ENCODE measurements at regions not wholly inside any gene's neighbourhood (a gene's known extent, or its start where the extent isn't known, plus 50 kb on each side); places are given as distances from the start of the nearest gene placed in this dataset.

DNA sequence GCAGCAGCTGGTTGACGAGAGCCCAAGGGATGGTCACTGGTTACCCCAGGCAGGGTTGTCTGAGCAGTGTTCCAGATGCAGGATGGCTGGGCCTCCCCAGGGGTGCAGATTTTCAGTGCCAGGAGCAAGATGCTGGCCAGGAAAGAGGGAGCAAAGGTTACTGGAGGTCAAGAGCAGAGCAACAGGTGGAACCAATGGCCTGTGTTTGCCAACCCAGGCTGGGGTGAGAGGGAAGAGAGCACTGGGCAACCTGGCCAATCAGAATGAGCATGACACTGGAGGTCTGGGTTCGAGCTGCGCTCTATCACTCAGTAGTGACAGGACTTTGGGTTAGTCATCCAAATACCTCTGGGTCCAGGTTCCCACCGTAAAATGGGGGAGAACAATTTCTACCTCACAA, 90.6 kb upstream of the TLE3 start:
- no TSS peak for BruUV-seq (replicated peaks)
- ChIA-PET POLR2A (ENCODE audit: unreplicated experiment) (no interaction called here), CTCF (no interaction called here)
- Histone ChIP-seq H3K79me1 (ENCODE audit: low read depth in 1 of 2, low read length in 2 of 2) (no peaks in the 10 kb centered on the region), H3K23ac (ENCODE audit: low read depth, low read length) (no peak overlapping the region), H3K56ac (ENCODE audit: extremely low read depth, insufficient read depth, low read length) (no peak overlapping the region), H3K9ac (ENCODE audit: low read depth, low read length) (no peak overlapping the region), H3K14ac (replicated peaks; ENCODE audit: low read depth, low read length) (no peak overlapping the region), H2AK5ac (ENCODE audit: low read depth, low read length) (no peak overlapping the region), H4K8ac (ENCODE audit: low read depth in 2 of 2, low read length in 2 of 2) (no peak overlapping the region), H3K27me3 (ENCODE audit: control insufficient read depth, insufficient read depth, low read length) (peaks cover 50% of the 10 kb centered on the region), H2BK20ac (ENCODE audit: low read depth, low read length) (no peak overlapping the region), H4K20me1 (ENCODE audit: insufficient read depth, low read length) (no peaks in the 10 kb centered on the region), H3K4me3 (ENCODE audit: insufficient read depth, low read depth, low read length) (no peak overlapping the region), H3K27ac (ENCODE audit: insufficient read depth, low read length) (no peak overlapping the region), H4K5ac (ENCODE audit: low read depth, low read length) (no peak overlapping the region), H3K4ac (ENCODE audit: low read depth, low read length) (no peak overlapping the region), H4K91ac (ENCODE audit: insufficient read depth, low read depth, low read length) (no peak overlapping the region), H2AK9ac (replicated peaks; ENCODE audit: low read depth, low read length, poor library complexity) (no peak overlapping the region), H2BK5ac (ENCODE audit: low read depth, low read length, poor library complexity, severe bottlenecking) (no peak overlapping the region), H3K4me2 (ENCODE audit: low read depth, low read length) (no peak overlapping the region), H2BK120ac (ENCODE audit: low read depth, low read length) (no peak overlapping the region), H2AFZ (replicated peaks; ENCODE audit: low read length, poor library complexity) (no peak overlapping the region), H3K9me1 (ENCODE audit: insufficient read depth, low read length) (no peaks in the 10 kb centered on the region), H3K9me3 (ENCODE audit: control insufficient read depth, insufficient read depth, low read length) (peaks cover 6% of the 10 kb centered on the region), H2BK15ac (ENCODE audit: low read depth, low read length) (no peak overlapping the region), H3K18ac (ENCODE audit: low read depth, low read length) (no peak overlapping the region), H3K4me1 (ENCODE audit: control insufficient read depth, insufficient read depth, low read length) (no peaks in the 10 kb centered on the region), H3K36me3 (ENCODE audit: control insufficient read depth, insufficient read depth, low read length) (no peaks in the 10 kb centered on the region)
- WGBS, 2 experiments (ENCODE audit: extremely low coverage in 2 of 2, insufficient read length in 1 of 2), result 100% methylated on average over 1 of the region's 4 CpGs; no CpG with 5 or more reads in 1 of the 2 experiments
- in situ Hi-C loops (cut with MboI; ENCODE audit: low sequenced_read_pairs), result no loop called here
- no peak for ATAC-seq (ENCODE audit: low read depth)
- intact Hi-C loops (cut with micrococcal nuclease), result no loop called here
- dilution Hi-C loops (cut with HindIII; ENCODE audit: low sequenced_read_pairs, unreplicated experiment), result no loop called here
- TF ChIP-seq CEBPB (IDR thresholded peaks at IDR 0.05; ENCODE audit: low read depth, low read length), result no peak
- TF ChIP-seq FOS (IDR thresholded peaks at IDR 0.05; ENCODE audit: low read depth, low read length), result no peak
- no peak for TF ChIP-seq BHLHE40 (IDR thresholded peaks at IDR 0.05; ENCODE audit: low read depth, low read length)
- TF ChIP-seq SMC3 (IDR thresholded peaks at IDR 0.05; ENCODE audit: low read depth, low read length), result no peak
- no peak for TF ChIP-seq NFE2L2 (IDR thresholded peaks at IDR 0.05; ENCODE audit: low read depth, low read length)
- no peak for TF ChIP-seq RCOR1 (IDR thresholded peaks at IDR 0.05; ENCODE audit: insufficient replicate concordance, low read length)
- TF ChIP-seq RAD21 (IDR thresholded peaks at IDR 0.05; ENCODE audit: low read length), result no peak
- TF ChIP-seq MAZ (IDR thresholded peaks at IDR 0.05; ENCODE audit: borderline replicate concordance, low read depth, low read length), result no peak
- TF ChIP-seq CHD1 (IDR thresholded peaks at IDR 0.05; ENCODE audit: low read depth, low read length), result no peak
- TF ChIP-seq, protein P1, sequence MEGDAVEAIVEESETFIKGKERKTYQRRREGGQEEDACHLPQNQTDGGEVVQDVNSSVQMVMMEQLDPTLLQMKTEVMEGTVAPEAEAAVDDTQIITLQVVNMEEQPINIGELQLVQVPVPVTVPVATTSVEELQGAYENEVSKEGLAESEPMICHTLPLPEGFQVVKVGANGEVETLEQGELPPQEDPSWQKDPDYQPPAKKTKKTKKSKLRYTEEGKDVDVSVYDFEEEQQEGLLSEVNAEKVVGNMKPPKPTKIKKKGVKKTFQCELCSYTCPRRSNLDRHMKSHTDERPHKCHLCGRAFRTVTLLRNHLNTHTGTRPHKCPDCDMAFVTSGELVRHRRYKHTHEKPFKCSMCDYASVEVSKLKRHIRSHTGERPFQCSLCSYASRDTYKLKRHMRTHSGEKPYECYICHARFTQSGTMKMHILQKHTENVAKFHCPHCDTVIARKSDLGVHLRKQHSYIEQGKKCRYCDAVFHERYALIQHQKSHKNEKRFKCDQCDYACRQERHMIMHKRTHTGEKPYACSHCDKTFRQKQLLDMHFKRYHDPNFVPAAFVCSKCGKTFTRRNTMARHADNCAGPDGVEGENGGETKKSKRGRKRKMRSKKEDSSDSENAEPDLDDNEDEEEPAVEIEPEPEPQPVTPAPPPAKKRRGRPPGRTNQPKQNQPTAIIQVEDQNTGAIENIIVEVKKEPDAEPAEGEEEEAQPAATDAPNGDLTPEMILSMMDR (conservative IDR thresholded peaks at IDR 0.05; ENCODE audit: low read depth, low read length), result no peak
- TF ChIP-seq, protein P2, sequence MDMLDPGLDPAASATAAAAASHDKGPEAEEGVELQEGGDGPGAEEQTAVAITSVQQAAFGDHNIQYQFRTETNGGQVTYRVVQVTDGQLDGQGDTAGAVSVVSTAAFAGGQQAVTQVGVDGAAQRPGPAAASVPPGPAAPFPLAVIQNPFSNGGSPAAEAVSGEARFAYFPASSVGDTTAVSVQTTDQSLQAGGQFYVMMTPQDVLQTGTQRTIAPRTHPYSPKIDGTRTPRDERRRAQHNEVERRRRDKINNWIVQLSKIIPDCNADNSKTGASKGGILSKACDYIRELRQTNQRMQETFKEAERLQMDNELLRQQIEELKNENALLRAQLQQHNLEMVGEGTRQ (IDR thresholded peaks at IDR 0.05; ENCODE audit: low read depth, low read length), result no peak
- TF ChIP-seq MAFK (IDR thresholded peaks at IDR 0.05; ENCODE audit: low read depth, low read length), result no peak
- TF ChIP-seq RFX5 (IDR thresholded peaks at IDR 0.05; ENCODE audit: low read depth, low read length), result no peak
- no peak for TF ChIP-seq MXI1 (IDR thresholded peaks at IDR 0.05; ENCODE audit: borderline replicate concordance, low read depth, low read length)
- TF ChIP-seq POLR2A (IDR thresholded peaks at IDR 0.05; ENCODE audit: low read depth, low read length), result no peak
- TF ChIP-seq, protein P3, sequence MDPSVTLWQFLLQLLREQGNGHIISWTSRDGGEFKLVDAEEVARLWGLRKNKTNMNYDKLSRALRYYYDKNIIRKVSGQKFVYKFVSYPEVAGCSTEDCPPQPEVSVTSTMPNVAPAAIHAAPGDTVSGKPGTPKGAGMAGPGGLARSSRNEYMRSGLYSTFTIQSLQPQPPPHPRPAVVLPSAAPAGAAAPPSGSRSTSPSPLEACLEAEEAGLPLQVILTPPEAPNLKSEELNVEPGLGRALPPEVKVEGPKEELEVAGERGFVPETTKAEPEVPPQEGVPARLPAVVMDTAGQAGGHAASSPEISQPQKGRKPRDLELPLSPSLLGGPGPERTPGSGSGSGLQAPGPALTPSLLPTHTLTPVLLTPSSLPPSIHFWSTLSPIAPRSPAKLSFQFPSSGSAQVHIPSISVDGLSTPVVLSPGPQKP (IDR thresholded peaks at IDR 0.05; ENCODE audit: borderline replicate concordance, low read depth, low read length), result no peak
- DNase-seq, result no peak
